GM23338 (cell line): ENCODE measurements at regions not wholly inside any gene's neighbourhood (a gene's known extent, or its start where the extent isn't known, plus 50 kb on each side); places are given as distances from the start of the nearest gene placed in this dataset.

ENCODE experiments used
- CREB1 ChIP-seq: fragments of 250-450 bp; sonication (Bioruptor Pico); IDR thresholded peaks from 2 replicates; pipeline ENCODE4 v1.5.0; 2020; ENCODE audit warnings: low read depth, mild to moderate bottlenecking, moderate library complexity
- CTCF ChIP-seq, 2 experiments: fragments of 200-600 bp in 1 of 2; sonication (generic) in 1 of 2; conservative IDR thresholded peaks; 2 replicates each; pipeline versions ENCODE4 v1.5.1 to v1.6.1; 2016 to 2017; ENCODE audit warnings: antibody characterized with exemption in 2 of 2, low read depth in 2 of 2, mild to moderate bottlenecking in 2 of 2, moderate library complexity in 1 of 2
- EZH2 ChIP-seq: fragments of 200-600 bp; sonication (generic); IDR thresholded peaks from one replicate; pipeline ENCODE4 v1.8.0; 2017; ENCODE audit warnings: antibody characterized with exemption, mild to moderate bottlenecking, low read depth; ENCODE audit not compliant: unreplicated experiment
- EZH2phosphoT487 ChIP-seq: fragments of 200-600 bp; sonication (generic); IDR thresholded peaks from one replicate; pipeline ENCODE4 v1.8.1; 2018; ENCODE audit warnings: antibody characterized with exemption; ENCODE audit not compliant: unreplicated experiment
- JUNB ChIP-seq: IDR thresholded peaks from one replicate; pipeline ENCODE4 v1.6.1; 2016; ENCODE audit warnings: antibody characterized with exemption; ENCODE audit not compliant: unreplicated experiment
- POLR2AphosphoS5 ChIP-seq: IDR thresholded peaks from 2 replicates; pipeline ENCODE4 v1.6.1; 2016; ENCODE audit warnings: antibody characterized with exemption, low read depth
- REST ChIP-seq: IDR thresholded peaks from one replicate; pipeline ENCODE4 v1.6.1; 2018; ENCODE audit warnings: antibody characterized with exemption; ENCODE audit not compliant: unreplicated experiment

GRCh38 chr6:18746727-18747126 lies 359.6 kb downstream of the RNF144B start:
- no peak for TF ChIP-seq CTCF (conservative IDR thresholded peaks at IDR 0.05; ENCODE audit: low read depth in 2 of 2)
- no peak for TF ChIP-seq POLR2AphosphoS5
- no peak for TF ChIP-seq EZH2
- no peak for TF ChIP-seq EZH2phosphoT487
- no peak for TF ChIP-seq REST
- no peak for TF ChIP-seq JUNB
- no peak for TF ChIP-seq CREB1 (CRISPR knock-in tag)
